ENCODE measurements at regions not wholly inside any gene's neighbourhood (a gene's known extent, or its start where the extent isn't known, plus 50 kb on each side); places are given as distances from the start of the nearest gene placed in this dataset.
A peak's percentile ranks its signal among the peaks of the same experiment; 100 is the strongest.

- no peak for DNase-seq (ENCODE audit: low read depth in 4 of 4, low spot score in 3 of 4)
Measured at GRCh38 chr5:3201941-3202340, 393.7 kb upstream of the IRX1 start.

GRCh38 chr5:3201121-3201520 is 394.5 kb upstream of the IRX1 start:
- no peak for DNase-seq (ENCODE audit: low read depth in 4 of 4, low spot score in 3 of 4)

DNA sequence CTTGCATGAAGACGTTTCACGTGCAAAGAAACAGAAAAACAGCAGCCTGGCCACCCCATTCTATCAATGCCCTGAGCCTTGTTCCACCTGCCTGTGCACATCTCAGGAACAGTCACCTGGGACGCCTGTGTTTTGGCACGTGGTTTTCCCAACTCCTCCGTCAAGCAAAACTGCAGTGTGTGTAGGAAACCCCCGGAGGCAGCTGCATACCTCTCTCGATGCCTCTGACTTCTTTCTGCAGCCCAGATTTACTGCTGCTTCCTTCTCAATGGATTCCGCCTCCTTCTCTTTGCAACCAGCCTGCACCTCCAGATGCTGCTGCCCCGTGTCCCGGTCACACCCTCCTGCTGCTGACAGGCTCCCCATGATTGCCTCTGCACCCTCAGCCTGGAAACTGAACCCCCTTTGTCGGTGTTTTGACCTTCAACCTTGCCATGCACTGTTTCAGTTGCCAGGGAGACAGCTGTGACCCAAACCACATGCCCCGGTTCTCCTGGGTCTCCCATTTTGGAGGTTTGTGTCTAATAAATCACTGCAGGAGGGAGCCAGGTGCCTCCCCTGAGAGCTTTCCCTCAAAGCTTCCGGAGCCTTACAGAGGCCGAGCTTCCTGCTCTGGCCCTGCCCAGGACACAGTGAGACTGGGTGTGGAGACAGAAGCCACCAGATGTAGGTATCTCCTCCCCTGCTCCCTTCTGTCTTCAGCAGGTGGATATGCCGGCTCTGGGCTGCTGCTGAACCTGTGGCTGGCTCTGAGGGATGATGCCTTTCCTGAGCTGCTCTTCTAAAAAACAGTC is 395.5 kb upstream of the IRX1 start:
- peak in 1 of 4 donors; percentile 4 for DNase-seq (ENCODE audit: low read depth in 4 of 4, low spot score in 3 of 4)

GRCh38 chr5:3198074-3198449 is 397.6 kb upstream of the IRX1 start:
- DNase-seq (ENCODE audit: low read depth in 4 of 4, low spot score in 3 of 4) = no peak

GRCh38 chr5:3197304-3198073 is 398.1 kb upstream of the IRX1 start:
- peak in 2 of 4 donors; percentile 26 to 45 for DNase-seq (ENCODE audit: low read depth in 4 of 4, low spot score in 3 of 4)

GRCh38 chr5:3195994-3196393 is 399.6 kb upstream of the IRX1 start:
- DNase-seq (ENCODE audit: low read depth in 4 of 4, low spot score in 3 of 4) = no peak

DNA sequence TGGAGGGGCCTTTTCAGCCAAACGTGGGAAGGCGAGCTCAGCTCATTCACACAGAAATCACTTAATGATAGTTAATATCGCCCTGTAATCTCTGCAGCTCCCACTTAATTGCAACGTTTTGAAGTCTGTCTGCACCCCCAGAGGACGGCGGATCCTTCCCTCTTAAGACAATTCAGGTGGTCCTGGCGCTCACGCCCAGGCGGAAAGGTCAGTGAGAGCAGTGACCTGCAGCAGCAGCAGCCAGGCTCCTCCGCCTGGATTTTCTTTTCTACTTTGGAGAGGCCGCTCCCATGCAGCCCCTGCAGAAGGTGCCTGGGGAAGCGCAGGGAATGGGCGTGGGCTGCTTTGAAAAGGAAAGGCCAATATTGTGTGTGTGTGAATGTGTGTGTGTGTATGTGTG is 400.9 kb upstream of the IRX1 start:
- DNase-seq (ENCODE audit: low read depth in 4 of 4, low spot score in 3 of 4) = peak in 1 of 4 donors; percentile 9

- DNase-seq (ENCODE audit: low read depth in 4 of 4, low spot score in 3 of 4) = peak in 1 of 4 donors; percentile 9
Measured at GRCh38 chr5:3194271-3194670, 401.4 kb upstream of the IRX1 start.

DNA sequence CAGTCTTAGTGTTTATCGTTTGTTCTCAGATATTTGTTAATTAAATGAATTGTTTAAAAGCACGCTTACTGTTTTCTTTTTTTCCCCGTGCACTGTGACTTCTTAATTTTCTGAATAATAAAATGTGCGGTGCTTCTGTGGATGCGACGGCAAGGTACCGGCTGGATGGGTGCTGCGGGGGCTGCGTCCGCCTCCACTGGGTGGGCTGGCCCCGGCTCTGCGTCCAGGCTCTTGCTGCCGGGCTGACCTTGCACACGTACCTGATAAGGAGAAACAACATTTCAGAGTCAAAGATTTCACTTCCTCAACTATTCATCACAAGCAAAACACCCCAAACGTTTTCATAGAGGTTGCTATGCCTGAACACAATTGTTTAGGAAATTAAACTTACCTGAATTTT is 404.0 kb upstream of the IRX1 start:
- no peak for DNase-seq (ENCODE audit: low read depth in 4 of 4, low spot score in 3 of 4)

GRCh38 chr5:3190930-3191329 is 404.7 kb upstream of the IRX1 start:
- no peak for DNase-seq (ENCODE audit: low read depth in 4 of 4, low spot score in 3 of 4)

- DNase-seq (ENCODE audit: low read depth in 4 of 4, low spot score in 3 of 4) = no peak
Measured at GRCh38 chr5:3190433-3190832, 405.2 kb upstream of the IRX1 start.

DNA sequence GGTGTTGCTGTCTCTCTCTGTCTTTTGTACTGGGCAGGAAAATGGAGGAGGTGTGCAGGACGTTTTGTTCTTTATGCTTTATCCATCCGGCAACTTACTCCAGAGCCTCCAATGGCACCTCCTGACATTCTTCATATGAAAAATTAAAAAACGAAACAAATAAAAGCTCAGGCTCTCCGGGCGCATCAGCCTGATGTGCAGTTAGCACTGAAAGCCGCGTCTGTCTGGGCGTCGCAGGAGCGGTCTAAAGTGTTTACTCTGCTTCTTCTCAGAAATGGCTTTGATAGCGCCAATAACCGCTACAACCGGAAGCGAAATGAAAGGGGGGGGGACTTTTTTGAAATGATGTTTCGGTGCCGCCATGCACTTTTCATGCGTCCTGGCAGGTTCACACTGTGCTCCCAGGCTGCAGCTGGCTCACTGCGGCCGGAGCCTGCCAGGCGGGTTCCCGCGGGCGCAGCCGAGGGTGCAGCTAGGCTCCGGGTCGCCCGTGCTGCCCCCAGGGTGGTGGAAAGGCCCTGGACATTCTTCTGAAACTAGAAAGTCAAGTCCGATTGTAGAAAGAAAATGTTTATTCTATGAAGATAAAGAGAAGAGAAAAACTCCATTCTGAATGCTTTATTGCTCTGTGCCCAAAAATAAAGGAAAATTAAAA is 407.7 kb upstream of the IRX1 start:
- no peak for DNase-seq (ENCODE audit: low read depth in 4 of 4, low spot score in 3 of 4)

DNA sequence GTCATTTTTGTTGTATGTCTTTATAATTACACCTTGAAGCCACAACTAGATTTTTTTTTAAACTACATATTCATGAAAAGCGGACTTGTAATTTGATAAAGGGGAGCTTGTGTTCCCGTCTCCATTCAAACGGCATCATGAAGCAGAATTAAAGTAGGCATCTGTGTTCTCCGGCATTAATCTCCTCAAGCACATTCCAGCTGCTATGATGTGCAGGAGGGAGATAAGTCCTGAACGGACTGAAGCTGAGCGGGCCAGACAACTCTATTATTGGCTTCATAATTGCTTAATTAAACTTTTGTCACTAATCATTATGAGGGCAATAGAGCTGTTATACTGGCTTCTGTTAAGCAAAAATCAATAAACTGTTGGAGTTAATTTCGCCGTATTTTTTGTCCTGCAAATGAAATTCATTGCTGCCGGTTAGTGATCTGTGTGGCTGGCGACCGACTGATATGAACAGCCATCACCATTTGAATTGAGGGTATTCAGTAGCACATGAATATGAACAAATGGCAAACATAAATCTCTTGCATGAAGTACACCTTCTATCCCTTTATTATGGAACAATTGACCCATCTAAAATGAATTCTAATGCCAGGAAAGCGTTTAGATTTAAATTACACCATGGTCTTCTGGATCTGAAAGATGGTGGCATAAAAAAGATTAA is 408.8 kb upstream of the IRX1 start:
- no peak for DNase-seq (ENCODE audit: low read depth in 4 of 4, low spot score in 3 of 4)

- no peak for DNase-seq (ENCODE audit: low read depth in 4 of 4, low spot score in 3 of 4)
Measured at GRCh38 chr5:3186156-3186555, 409.5 kb upstream of the IRX1 start.

- no peak for DNase-seq (ENCODE audit: low read depth in 4 of 4, low spot score in 3 of 4)
Measured at GRCh38 chr5:3185488-3185887, 410.1 kb upstream of the IRX1 start.

DNA sequence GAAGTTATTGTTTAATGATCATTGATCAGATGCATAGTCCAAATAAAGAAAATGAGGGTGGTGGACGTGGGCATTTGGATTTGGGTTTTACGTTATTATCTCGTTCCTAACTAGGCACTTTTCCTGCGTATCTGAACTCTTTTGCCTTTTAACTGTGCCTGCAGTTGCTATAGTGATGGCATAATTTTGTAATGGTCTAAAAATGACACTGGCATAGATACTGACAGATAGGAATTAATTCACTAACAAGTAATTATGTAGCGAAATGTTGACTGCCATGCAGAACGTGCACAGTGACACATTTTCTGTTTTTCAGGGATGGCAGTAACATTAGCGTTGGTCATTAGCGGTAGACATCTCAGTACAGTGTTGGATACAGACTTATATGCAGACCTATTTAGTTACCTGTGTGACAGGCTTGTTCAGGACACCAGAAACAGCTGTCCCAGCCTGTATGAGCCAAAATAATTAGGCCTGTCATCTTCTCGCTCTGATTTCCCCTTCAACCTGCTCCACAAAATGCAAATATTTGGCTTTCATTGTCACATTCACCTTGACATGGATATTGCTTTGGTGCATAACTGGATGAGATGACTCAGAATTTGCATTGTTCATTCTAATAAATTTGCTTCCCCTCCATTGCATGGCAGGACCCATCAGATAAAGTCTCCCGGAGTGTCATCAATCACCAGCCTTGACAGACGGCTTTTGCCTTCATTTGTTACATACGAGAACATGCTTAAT is 413.3 kb upstream of the IRX1 start:
- DNase-seq (ENCODE audit: low read depth in 4 of 4, low spot score in 3 of 4) = no peak

- no peak for DNase-seq (ENCODE audit: low read depth in 4 of 4, low spot score in 3 of 4)
Measured at GRCh38 chr5:3181671-3182070, 414.0 kb upstream of the IRX1 start.

- DNase-seq (ENCODE audit: low read depth in 4 of 4, low spot score in 3 of 4) = no peak
Measured at GRCh38 chr5:3180636-3181035, 415.0 kb upstream of the IRX1 start.

DNA sequence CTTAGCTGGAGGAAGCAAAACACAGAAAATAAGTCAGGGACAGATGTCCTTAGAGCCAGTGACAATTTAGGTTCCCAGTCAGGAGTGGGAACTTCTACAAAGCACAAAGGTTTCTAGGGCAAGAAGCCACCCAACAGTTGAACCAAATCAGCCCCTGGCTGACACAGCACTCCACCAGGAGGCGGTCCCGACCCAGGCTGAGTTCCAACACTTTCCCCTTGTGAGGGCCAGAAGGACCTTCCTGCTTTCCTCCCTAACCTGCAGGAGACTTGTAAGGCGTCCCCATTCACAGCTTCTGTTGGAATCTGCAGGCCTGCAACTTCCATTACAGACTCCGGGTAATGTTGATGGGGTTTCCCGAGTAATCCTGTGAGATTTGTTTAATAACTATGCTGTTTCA is 416.4 kb upstream of the IRX1 start:
- no peak for DNase-seq (ENCODE audit: low read depth in 4 of 4, low spot score in 3 of 4)

GRCh38 chr5:3177338-3177737 is 418.3 kb upstream of the IRX1 start:
- no peak for DNase-seq (ENCODE audit: low read depth in 4 of 4, low spot score in 3 of 4)
